ENCODE measurements at regions not wholly inside any gene's neighbourhood (a gene's known extent, or its start where the extent isn't known, plus 50 kb on each side); places are given as distances from the start of the nearest gene placed in this dataset.
"Not testable (repeated sequence)": the region's sequence is repeated elsewhere in the genome, so short reads cannot be mapped to it uniquely, and the experiment has no call there.

GRCh38 chr4:148634476-148634875, 192.3 kb upstream of the NR3C2 start:
- no peak for DNase-seq

- DNase-seq: no peak
Measured at GRCh38 chr4:148633720-148634119, 191.5 kb upstream of the NR3C2 start.

GRCh38 chr4:148632476-148632875, 190.3 kb upstream of the NR3C2 start:
- no peak for DNase-seq

GRCh38 chr4:148630051-148630450, 187.8 kb upstream of the NR3C2 start:
- DNase-seq: no peak

- DNase-seq: no peak
Measured at GRCh38 chr4:148618856-148619255, 176.6 kb upstream of the NR3C2 start.

GRCh38 chr4:148608968-148609367, 166.8 kb upstream of the NR3C2 start:
- DNase-seq: no peak

- not testable (repeated sequence) for DNase-seq
Measured at GRCh38 chr4:148598418-148599207, 156.4 kb upstream of the NR3C2 start.

GRCh38 chr4:148589182-148589581, 147.0 kb upstream of the NR3C2 start:
- DNase-seq: no peak

- DNase-seq: no peak
Measured at GRCh38 chr4:148575577-148575976, 133.4 kb upstream of the NR3C2 start.

- no peak for DNase-seq
Measured at GRCh38 chr4:148574911-148575310, 132.7 kb upstream of the NR3C2 start.

- no peak for DNase-seq
Measured at GRCh38 chr4:148574502-148574901, 132.3 kb upstream of the NR3C2 start.

GRCh38 chr4:148574066-148574465, 131.9 kb upstream of the NR3C2 start:
- DNase-seq: no peak

GRCh38 chr4:148573296-148573695, 131.1 kb upstream of the NR3C2 start:
- DNase-seq: no peak

- no peak for DNase-seq
Measured at GRCh38 chr4:148565801-148566200, 123.6 kb upstream of the NR3C2 start.

- no peak for DNase-seq
Measured at GRCh38 chr4:148563684-148564083, 121.5 kb upstream of the NR3C2 start.

GRCh38 chr4:148561467-148561866, 119.3 kb upstream of the NR3C2 start:
- DNase-seq: no peak

- DNase-seq: no peak
Measured at GRCh38 chr4:148557793-148558192, 115.6 kb upstream of the NR3C2 start.

GRCh38 chr4:148550788-148551187, 108.6 kb upstream of the NR3C2 start:
- DNase-seq: no peak

GRCh38 chr4:148542922-148543623, 100.9 kb upstream of the NR3C2 start:
- no peak for DNase-seq

GRCh38 chr4:148540622-148541326, 98.6 kb upstream of the NR3C2 start:
- no peak for DNase-seq

GRCh38 chr4:148539387-148539786, 97.2 kb upstream of the NR3C2 start:
- DNase-seq: no peak

GRCh38 chr4:148533851-148534250, 91.6 kb upstream of the NR3C2 start:
- DNase-seq: not testable (repeated sequence)

- DNase-seq: no peak
Measured at GRCh38 chr4:148530114-148530513, 87.9 kb upstream of the NR3C2 start.

GRCh38 chr4:148527571-148527970, 85.4 kb upstream of the NR3C2 start:
- DNase-seq: no peak
